Gastroesophageal sphincter (tissue), 3 donors: ENCODE measurements at regions not wholly inside any gene's neighbourhood (a gene's known extent, or its start where the extent isn't known, plus 50 kb on each side); places are given as distances from the start of the nearest gene placed in this dataset.

ENCODE experiments used
- EP300 ChIP-seq: sonication (generic); formaldehyde crosslinking; IDR thresholded peaks from one replicate; pipeline ENCODE4 v1.6.1; 2017; ENCODE audit warnings: antibody characterized with exemption, mild to moderate bottlenecking
- POLR2A ChIP-seq, 2 donors: fragments of 450-650 bp; IDR thresholded peaks; one replicate each; pipeline ENCODE4 v1.6.1; 2017; ENCODE audit warnings: antibody characterized with exemption in 2 of 2, mild to moderate bottlenecking in 2 of 2, moderate library complexity in 1 of 2
- POLR2AphosphoS5 ChIP-seq: sonication (generic); formaldehyde crosslinking; IDR thresholded peaks from one replicate; pipeline ENCODE4 v1.6.1; 2017; ENCODE audit warnings: antibody characterized with exemption
- TF ChIP-seq, protein P1 (sequence below), 4 experiments: fragments of 200-600 bp in 2 of 4; fragments of 450-650 bp in 2 of 4; sonication (generic) in 1 of 4; IDR thresholded peaks; one replicate each; pipeline ENCODE4 v1.5.1; 2017 to 2019; ENCODE audit warnings: antibody characterized with exemption in 4 of 4, mild to moderate bottlenecking in 2 of 4, moderate library complexity in 2 of 4

- TF ChIP-seq, protein P1, sequence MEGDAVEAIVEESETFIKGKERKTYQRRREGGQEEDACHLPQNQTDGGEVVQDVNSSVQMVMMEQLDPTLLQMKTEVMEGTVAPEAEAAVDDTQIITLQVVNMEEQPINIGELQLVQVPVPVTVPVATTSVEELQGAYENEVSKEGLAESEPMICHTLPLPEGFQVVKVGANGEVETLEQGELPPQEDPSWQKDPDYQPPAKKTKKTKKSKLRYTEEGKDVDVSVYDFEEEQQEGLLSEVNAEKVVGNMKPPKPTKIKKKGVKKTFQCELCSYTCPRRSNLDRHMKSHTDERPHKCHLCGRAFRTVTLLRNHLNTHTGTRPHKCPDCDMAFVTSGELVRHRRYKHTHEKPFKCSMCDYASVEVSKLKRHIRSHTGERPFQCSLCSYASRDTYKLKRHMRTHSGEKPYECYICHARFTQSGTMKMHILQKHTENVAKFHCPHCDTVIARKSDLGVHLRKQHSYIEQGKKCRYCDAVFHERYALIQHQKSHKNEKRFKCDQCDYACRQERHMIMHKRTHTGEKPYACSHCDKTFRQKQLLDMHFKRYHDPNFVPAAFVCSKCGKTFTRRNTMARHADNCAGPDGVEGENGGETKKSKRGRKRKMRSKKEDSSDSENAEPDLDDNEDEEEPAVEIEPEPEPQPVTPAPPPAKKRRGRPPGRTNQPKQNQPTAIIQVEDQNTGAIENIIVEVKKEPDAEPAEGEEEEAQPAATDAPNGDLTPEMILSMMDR (IDR thresholded peaks at IDR 0.05) = no peak
- TF ChIP-seq EP300 (no peak), POLR2A (IDR thresholded peaks at IDR 0.05) (no peak), POLR2AphosphoS5 (no peak)
Observed at GRCh38 chr3:24687671-24688070, 193.0 kb upstream of the THRB start.
